Endodermal cell (in vitro differentiated cells): ENCODE measurements at regions not wholly inside any gene's neighbourhood (a gene's known extent, or its start where the extent isn't known, plus 50 kb on each side); places are given as distances from the start of the nearest gene placed in this dataset.

Source experiments
- DNase-seq: peaks from one replicate; pipeline ENCODE4 v3.0.0-alpha.2; 2017
- H3K27ac ChIP-seq: 2 replicates; pipeline ENCODE4 v1.5.1; 2013; ENCODE audit warnings: mild to moderate bottlenecking, low read depth, low read length, moderate library complexity
- H3K27me3 ChIP-seq: 2 replicates; pipeline ENCODE4 v1.6.1; 2013; ENCODE audit warnings: mild to moderate bottlenecking, low read length, moderate library complexity; ENCODE audit not compliant: insufficient read depth, control insufficient read depth, poor library complexity, severe bottlenecking
- H3K36me3 ChIP-seq: 2 replicates; pipeline ENCODE4 v1.7.0; 2013; ENCODE audit warnings: mild to moderate bottlenecking, low read length, moderate library complexity; ENCODE audit not compliant: control insufficient read depth, insufficient read depth
- H3K4me1 ChIP-seq: one replicate; pipeline ENCODE4 v1.7.0; 2013; ENCODE audit warnings: low read length; ENCODE audit not compliant: control insufficient read depth, insufficient read depth
- H3K4me3 ChIP-seq: 2 replicates; pipeline ENCODE4 v1.5.1; 2013; ENCODE audit warnings: mild to moderate bottlenecking, low read length, moderate library complexity
- H3K9ac ChIP-seq: 2 replicates; pipeline ENCODE4 v1.6.1; 2013; ENCODE audit warnings: mild to moderate bottlenecking, low read length, moderate library complexity; ENCODE audit not compliant: poor library complexity, severe bottlenecking; ENCODE audit errors: extremely low read depth
- H3K9me3 ChIP-seq: 2 replicates; pipeline ENCODE4 v1.6.1; 2013; ENCODE audit warnings: mild to moderate bottlenecking, low read length, moderate library complexity; ENCODE audit not compliant: control insufficient read depth
- H3K27ac Mint-ChIP-seq: 2 replicates; pipeline ENCODE4 v1.8.0; 2020; ENCODE audit warnings: mixed read lengths
- H3K27me3 Mint-ChIP-seq: 2 replicates; pipeline ENCODE4 v1.8.0; 2021; ENCODE audit warnings: mild to moderate bottlenecking, mixed read lengths; ENCODE audit not compliant: insufficient read depth
- H3K36me3 Mint-ChIP-seq: 2 replicates; pipeline ENCODE4 v1.8.0; 2020; ENCODE audit warnings: low read depth, mixed read lengths
- H3K4me1 Mint-ChIP-seq: 2 replicates; pipeline ENCODE4 v1.8.0; 2020; ENCODE audit warnings: mixed read lengths
- H3K4me3 Mint-ChIP-seq: 2 replicates; pipeline ENCODE4 v1.8.0; 2020; ENCODE audit warnings: mild to moderate bottlenecking, moderate library complexity, mixed read lengths
- H3K9me3 Mint-ChIP-seq: 2 replicates; pipeline ENCODE4 v1.8.0; 2020; ENCODE audit warnings: mild to moderate bottlenecking, mixed read lengths
- CTCF ChIP-seq: fragments of 200-600 bp; sonication (generic); conservative IDR thresholded peaks from 2 replicates; pipeline ENCODE4 v1.5.0; 2021; ENCODE audit warnings: antibody characterized with exemption, mild to moderate bottlenecking
- WGBS, 2 experiments: methylation state at CpG; one replicate each; pipeline versions ENCODE4 v1.1.5 to v1.1.7; 2013; ENCODE audit warnings: missing lambda C conversion rate in 2 of 2, mixed read lengths in 1 of 2; ENCODE audit not compliant: insufficient coverage in 1 of 2, insufficient read length in 1 of 2; 5-methylcytosine and 5-hydroxymethylcytosine counted together

GRCh38 chr11:134676516-134677287 lies 264.7 kb upstream of the B3GAT1 start:
- H3K27ac Mint-ChIP-seq = no peak overlapping the region
- no peak overlapping the region for H3K4me3 ChIP-seq
- DNase-seq = no peak
- no peak for TF ChIP-seq CTCF
- H3K36me3 Mint-ChIP-seq = no peaks in the 10 kb centered on the region
- no peak overlapping the region for H3K4me3 Mint-ChIP-seq
- WGBS, 2 experiments = 85 to 90% methylated on average over 12 to 16 of the region's 16 CpGs
- no peaks in the 10 kb centered on the region for H3K36me3 ChIP-seq
- peaks cover 1% of the 10 kb centered on the region for H3K27me3 Mint-ChIP-seq
- no peaks in the 10 kb centered on the region for H3K4me1 Mint-ChIP-seq
- no peaks in the 10 kb centered on the region for H3K9me3 Mint-ChIP-seq
- H3K27ac ChIP-seq = no peak overlapping the region
- H3K27me3 ChIP-seq = no peaks in the 10 kb centered on the region
- H3K9ac ChIP-seq = no peak overlapping the region
- H3K9me3 ChIP-seq = no peaks in the 10 kb centered on the region
- H3K4me1 ChIP-seq = no peaks in the 10 kb centered on the region

- peaks cover under 1% of the 10 kb centered on the region for H3K4me1 Mint-ChIP-seq
- Histone ChIP-seq H3K27me3 (no peaks in the 10 kb centered on the region), H3K4me1 (no peaks in the 10 kb centered on the region), H3K9ac (no peak overlapping the region), H3K4me3 (no peak overlapping the region), H3K9me3 (no peaks in the 10 kb centered on the region), H3K36me3 (no peaks in the 10 kb centered on the region), H3K27ac (no peak overlapping the region)
- H3K27ac Mint-ChIP-seq = no peak overlapping the region
- TF ChIP-seq CTCF = no peak
- peaks cover 7% of the 10 kb centered on the region for H3K27me3 Mint-ChIP-seq
- H3K36me3 Mint-ChIP-seq = no peaks in the 10 kb centered on the region
- H3K4me3 Mint-ChIP-seq = no peak overlapping the region
- DNase-seq = no peak
- 76 to 77% methylated on average over 4 to 5 of the region's 5 CpGs for WGBS, 2 experiments
- no peaks in the 10 kb centered on the region for H3K9me3 Mint-ChIP-seq
These were observed 263.9 kb upstream of the B3GAT1 start for GRCh38 chr11:134675983-134676382.

- Histone ChIP-seq H3K9ac (no peak overlapping the region), H3K27me3 (no peaks in the 10 kb centered on the region), H3K4me1 (no peaks in the 10 kb centered on the region), H3K27ac (no peak overlapping the region), H3K9me3 (no peaks in the 10 kb centered on the region), H3K4me3 (no peak overlapping the region), H3K36me3 (no peaks in the 10 kb centered on the region)
- Mint-ChIP-seq H3K27ac (no peak overlapping the region), H3K27me3 (peaks cover 14% of the 10 kb centered on the region), H3K4me1 (peaks cover 11% of the 10 kb centered on the region), H3K36me3 (no peaks in the 10 kb centered on the region), H3K4me3 (no peak overlapping the region), H3K9me3 (no peaks in the 10 kb centered on the region)
- no peak for TF ChIP-seq CTCF
- no peak for DNase-seq
- 80 to 86% methylated on average over 1 to 2 of the region's 2 CpGs for WGBS, 2 experiments
These were observed 262.9 kb upstream of the B3GAT1 start for GRCh38 chr11:134674974-134675373.
